ENCODE measurements at regions not wholly inside any gene's neighbourhood (a gene's known extent, or its start where the extent isn't known, plus 50 kb on each side); places are given as distances from the start of the nearest gene placed in this dataset.
"Not testable (repeated sequence)": the region's sequence is repeated elsewhere in the genome, so short reads cannot be mapped to it uniquely, and the experiment has no call there.

DNA sequence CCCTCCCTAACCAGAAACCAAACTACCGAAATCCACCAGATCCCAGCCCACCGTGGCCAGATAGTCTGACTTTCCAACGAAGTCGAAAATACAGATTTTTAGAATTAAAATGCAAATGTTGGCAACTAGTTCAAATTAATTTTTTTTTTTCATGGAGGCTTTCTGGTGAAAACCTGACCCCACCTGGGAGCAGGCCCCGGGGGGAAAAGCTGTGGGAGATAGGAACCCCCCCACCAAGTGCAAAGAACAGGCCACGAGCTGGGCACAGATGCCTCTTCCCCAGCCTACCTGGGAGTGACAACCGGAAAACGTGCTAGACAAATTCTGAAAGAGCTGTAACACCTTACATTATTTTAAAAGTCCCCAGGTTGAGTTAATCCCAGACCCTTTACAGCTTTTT is 333.8 kb downstream of the PREX1 start:
- H3K9ac ChIP-seq (ENCODE audit: low read length in 3 of 3), result no peak overlapping the region
- H3K9me3 ChIP-seq (ENCODE audit: control insufficient read depth in 2 of 3, insufficient read depth in 1 of 3, low read length in 3 of 3), result no peaks in the 10 kb centered on the region
- TF ChIP-seq, protein P1, sequence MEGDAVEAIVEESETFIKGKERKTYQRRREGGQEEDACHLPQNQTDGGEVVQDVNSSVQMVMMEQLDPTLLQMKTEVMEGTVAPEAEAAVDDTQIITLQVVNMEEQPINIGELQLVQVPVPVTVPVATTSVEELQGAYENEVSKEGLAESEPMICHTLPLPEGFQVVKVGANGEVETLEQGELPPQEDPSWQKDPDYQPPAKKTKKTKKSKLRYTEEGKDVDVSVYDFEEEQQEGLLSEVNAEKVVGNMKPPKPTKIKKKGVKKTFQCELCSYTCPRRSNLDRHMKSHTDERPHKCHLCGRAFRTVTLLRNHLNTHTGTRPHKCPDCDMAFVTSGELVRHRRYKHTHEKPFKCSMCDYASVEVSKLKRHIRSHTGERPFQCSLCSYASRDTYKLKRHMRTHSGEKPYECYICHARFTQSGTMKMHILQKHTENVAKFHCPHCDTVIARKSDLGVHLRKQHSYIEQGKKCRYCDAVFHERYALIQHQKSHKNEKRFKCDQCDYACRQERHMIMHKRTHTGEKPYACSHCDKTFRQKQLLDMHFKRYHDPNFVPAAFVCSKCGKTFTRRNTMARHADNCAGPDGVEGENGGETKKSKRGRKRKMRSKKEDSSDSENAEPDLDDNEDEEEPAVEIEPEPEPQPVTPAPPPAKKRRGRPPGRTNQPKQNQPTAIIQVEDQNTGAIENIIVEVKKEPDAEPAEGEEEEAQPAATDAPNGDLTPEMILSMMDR (IDR thresholded peaks at IDR 0.05; ENCODE audit: borderline replicate concordance, extremely low read depth, insufficient read depth), result no peak
- H3K36me3 ChIP-seq (ENCODE audit: control insufficient read depth in 2 of 3, insufficient read depth in 3 of 3, low read length in 3 of 3), result no peaks in the 10 kb centered on the region
- no peaks in the 10 kb centered on the region for H3K27me3 ChIP-seq (ENCODE audit: control insufficient read depth, insufficient read depth, low read length)
- H3K27ac ChIP-seq (ENCODE audit: low read depth in 2 of 2, low read length in 2 of 2), result no peak overlapping the region
- no peaks in the 10 kb centered on the region for H3K4me1 ChIP-seq (ENCODE audit: control insufficient read depth in 2 of 3, insufficient read depth in 2 of 3, low read depth in 1 of 3, low read length in 3 of 3)
- intact Hi-C loops (cut with DNase I), result no loop called here
- FAIRE-seq (no peak), DNase-seq (no peak)
- no peak overlapping the region for H3K4me3 ChIP-seq (ENCODE audit: low read length in 3 of 3)

DNA sequence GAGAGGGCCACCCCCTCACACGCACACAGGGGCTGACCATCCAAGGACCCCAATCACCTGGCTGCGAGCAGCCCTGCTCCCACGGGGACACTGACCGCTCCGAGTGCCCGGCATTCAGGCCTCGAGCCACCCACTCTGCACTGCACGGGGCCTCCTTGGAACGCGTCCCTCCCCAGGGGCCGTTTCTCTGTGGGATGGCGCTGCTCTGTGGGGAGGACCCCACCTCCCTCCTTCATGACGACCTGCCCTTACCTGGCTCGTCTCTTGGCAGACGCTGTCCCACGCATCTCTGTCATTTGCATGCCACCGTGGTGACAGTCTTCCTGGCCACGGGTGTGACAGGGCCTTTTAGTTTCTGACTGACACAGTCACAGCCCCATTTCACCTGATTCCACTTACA is 334.5 kb downstream of the PREX1 start:
- intact Hi-C loops (cut with DNase I); H3K4me1 ChIP-seq (ENCODE audit: control insufficient read depth in 2 of 3, insufficient read depth in 2 of 3, low read depth in 1 of 3, low read length in 3 of 3); H3K4me3 ChIP-seq (ENCODE audit: low read length in 3 of 3); FAIRE-seq; H3K27me3 ChIP-seq (ENCODE audit: control insufficient read depth, insufficient read depth, low read length); H3K9ac ChIP-seq (ENCODE audit: low read length in 3 of 3); H3K36me3 ChIP-seq (ENCODE audit: control insufficient read depth in 2 of 3, insufficient read depth in 3 of 3, low read length in 3 of 3); H3K27ac ChIP-seq (ENCODE audit: low read depth in 2 of 2, low read length in 2 of 2); DNase-seq; H3K9me3 ChIP-seq (ENCODE audit: control insufficient read depth in 2 of 3, insufficient read depth in 1 of 3, low read length in 3 of 3): not testable (repeated sequence)

DNA sequence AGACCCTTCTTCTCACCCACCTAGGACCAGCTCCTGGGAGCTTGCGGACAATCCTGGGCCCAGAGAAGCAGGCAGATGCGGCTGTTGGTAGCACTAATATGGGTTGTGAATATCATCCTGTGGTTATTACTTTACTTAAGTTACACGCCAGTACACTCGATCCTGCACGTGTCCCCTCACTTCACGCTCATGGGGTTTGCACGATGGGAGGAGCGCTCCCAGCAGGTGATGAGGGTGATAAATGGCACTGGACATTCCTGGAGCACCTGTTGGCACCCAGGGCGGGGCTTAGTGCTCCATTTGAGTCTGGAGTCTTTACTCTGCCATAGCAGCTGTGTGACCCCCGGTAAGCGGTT is 335.1 kb downstream of the PREX1 start:
- Histone ChIP-seq H3K4me1 (ENCODE audit: control insufficient read depth in 2 of 3, insufficient read depth in 2 of 3, low read depth in 1 of 3, low read length in 3 of 3) (no peaks in the 10 kb centered on the region), H3K9me3 (ENCODE audit: control insufficient read depth in 2 of 3, insufficient read depth in 1 of 3, low read length in 3 of 3) (no peaks in the 10 kb centered on the region), H3K4me3 (ENCODE audit: low read length in 3 of 3) (no peak overlapping the region), H3K27ac (ENCODE audit: low read depth in 2 of 2, low read length in 2 of 2) (no peak overlapping the region), H3K27me3 (ENCODE audit: control insufficient read depth, insufficient read depth, low read length) (no peaks in the 10 kb centered on the region), H3K9ac (ENCODE audit: low read length in 3 of 3) (no peak overlapping the region), H3K36me3 (ENCODE audit: control insufficient read depth in 2 of 3, insufficient read depth in 3 of 3, low read length in 3 of 3) (no peaks in the 10 kb centered on the region)
- no peak for FAIRE-seq
- TF ChIP-seq, protein P1 (IDR thresholded peaks at IDR 0.05; ENCODE audit: borderline replicate concordance, extremely low read depth, insufficient read depth), result no peak
- DNase-seq, result no peak
- intact Hi-C loops (cut with DNase I), result no loop called here

DNA sequence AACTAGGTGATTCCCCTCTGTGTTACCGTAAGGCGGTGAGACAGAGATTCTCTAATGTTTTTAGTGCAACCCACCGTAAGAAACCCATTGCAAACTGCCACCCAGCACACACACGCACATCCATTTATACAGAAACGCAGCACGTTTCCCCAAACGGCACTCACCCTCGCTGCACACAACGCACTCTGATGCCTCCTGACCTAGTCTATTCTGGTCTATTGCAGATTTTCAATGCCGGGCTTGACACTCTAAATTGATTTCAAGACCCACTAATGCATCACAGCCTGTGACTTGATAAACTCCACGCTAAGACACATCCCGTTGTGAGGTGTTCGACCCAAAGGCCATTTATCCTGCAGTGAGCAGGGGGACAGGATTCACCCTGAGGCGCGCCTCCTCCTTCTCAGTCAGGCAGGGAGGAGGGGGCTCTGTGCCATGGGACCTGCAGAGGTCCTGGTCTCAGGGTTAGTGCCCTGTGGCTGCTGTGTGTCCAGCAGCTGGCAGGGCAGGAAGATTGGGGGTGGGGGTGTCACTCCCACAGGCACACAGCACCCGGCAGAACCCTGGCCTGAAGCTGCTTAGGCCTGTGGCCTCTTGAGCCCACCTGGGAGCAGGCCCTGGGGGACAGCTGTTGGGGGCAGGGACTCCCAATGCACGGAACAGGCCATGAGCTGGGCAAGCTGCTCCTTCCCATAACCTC is 335.6 kb downstream of the PREX1 start:
- no peaks in the 10 kb centered on the region for H3K36me3 ChIP-seq (ENCODE audit: control insufficient read depth in 2 of 3, insufficient read depth in 3 of 3, low read length in 3 of 3)
- no peak overlapping the region for H3K9ac ChIP-seq (ENCODE audit: low read length in 3 of 3)
- H3K4me3 ChIP-seq (ENCODE audit: low read length in 3 of 3), result no peak overlapping the region
- no peaks in the 10 kb centered on the region for H3K4me1 ChIP-seq (ENCODE audit: control insufficient read depth in 2 of 3, insufficient read depth in 2 of 3, low read depth in 1 of 3, low read length in 3 of 3)
- TF ChIP-seq, protein P1 (IDR thresholded peaks at IDR 0.05; ENCODE audit: borderline replicate concordance, extremely low read depth, insufficient read depth), result no peak
- H3K27me3 ChIP-seq (ENCODE audit: control insufficient read depth, insufficient read depth, low read length), result no peaks in the 10 kb centered on the region
- intact Hi-C loops (cut with DNase I), result no loop called here
- H3K9me3 ChIP-seq (ENCODE audit: control insufficient read depth in 2 of 3, insufficient read depth in 1 of 3, low read length in 3 of 3), result no peaks in the 10 kb centered on the region
- H3K27ac ChIP-seq (ENCODE audit: low read depth in 2 of 2, low read length in 2 of 2), result no peak overlapping the region
- no peak for DNase-seq
- no peak for FAIRE-seq
